IMR-90 (cell line): ENCODE measurements at regions not wholly inside any gene's neighbourhood (a gene's known extent, or its start where the extent isn't known, plus 50 kb on each side); places are given as distances from the start of the nearest gene placed in this dataset.

ENCODE experiments used
- ATAC-seq: fragments of 200-7000 bp; cut with Tn5 transposase; 2 replicates; pipeline ENCODE4 v1.9.1; 2020; ENCODE audit warnings: low read depth, mild to moderate bottlenecking, moderate library complexity
- BruUV-seq: library from RNA; stranded (reverse); fragments of 400-500 nt; replicated peaks from 2 replicates; lab custom pipeline; 2021; lab: Mats Ljungman, UMichigan
- CTCF ChIA-PET: fragments of 300-600 bp; formaldehyde crosslinking; extraction: SDS; loops from one replicate; lab custom pipeline; 2021; ENCODE audit warnings: antibody characterized with exemption; lab: Yijun Ruan, JAX
- POLR2A ChIA-PET: fragments of 300-600 bp; sonication (Branson Sonifier 250); formaldehyde crosslinking; loops from one replicate; lab custom pipeline; 2022; ENCODE audit warnings: antibody characterized with exemption; ENCODE audit not compliant: unreplicated experiment; lab: Charles Lee
- DNase-seq: peaks from one replicate; pipeline ENCODE4 v3.0.0; 2013
- H2AFZ ChIP-seq: replicated peaks from 2 replicates; pipeline ENCODE3; 2013; ENCODE audit warnings: low read length, mild to moderate bottlenecking; ENCODE audit not compliant: poor library complexity
- H2AK5ac ChIP-seq: 2 replicates; pipeline ENCODE4 v1.6.1; 2013; ENCODE audit warnings: low read depth, low read length, inconsistent platforms
- H2AK9ac ChIP-seq: replicated peaks from 2 replicates; pipeline ENCODE3; 2013; ENCODE audit warnings: mild to moderate bottlenecking, low read depth, low read length, moderate library complexity; ENCODE audit not compliant: poor library complexity
- H2BK120ac ChIP-seq: 2 replicates; pipeline ENCODE4 v1.6.1; 2013; ENCODE audit warnings: low read depth, low read length, inconsistent platforms
- H2BK15ac ChIP-seq: 3 replicates; pipeline ENCODE4 v1.6.1; 2013; ENCODE audit warnings: low read depth, low read length, inconsistent platforms
- H2BK20ac ChIP-seq: 2 replicates; pipeline ENCODE4 v1.6.1; 2013; ENCODE audit warnings: low read depth, mild to moderate bottlenecking, inconsistent platforms, low read length, moderate library complexity
- H2BK5ac ChIP-seq: 2 replicates; pipeline ENCODE4 v1.6.1; 2013; ENCODE audit warnings: mild to moderate bottlenecking, low read depth, low read length, inconsistent platforms; ENCODE audit not compliant: poor library complexity, severe bottlenecking
- H3K14ac ChIP-seq: replicated peaks from 2 replicates; pipeline ENCODE4 v1.6.1; 2013; ENCODE audit warnings: low read depth, low read length, inconsistent platforms
- H3K18ac ChIP-seq: 2 replicates; pipeline ENCODE4 v1.6.1; 2013; ENCODE audit warnings: low read depth, low read length, control low read depth
- H3K23ac ChIP-seq: 2 replicates; pipeline ENCODE4 v1.6.1; 2013; ENCODE audit warnings: low read depth, low read length, inconsistent platforms
- H3K27ac ChIP-seq: 2 replicates; pipeline ENCODE4 v1.5.1; 2013; ENCODE audit warnings: mild to moderate bottlenecking, control low read depth, low read length; ENCODE audit not compliant: insufficient read depth
- H3K27me3 ChIP-seq: 2 replicates; pipeline ENCODE4 v1.6.1; 2013; ENCODE audit warnings: low read length; ENCODE audit not compliant: control insufficient read depth, insufficient read depth
- H3K36me3 ChIP-seq: 2 replicates; pipeline ENCODE4 v1.6.1; 2013; ENCODE audit warnings: low read length, mixed read lengths; ENCODE audit not compliant: control insufficient read depth, insufficient read depth
- H3K4ac ChIP-seq: 2 replicates; pipeline ENCODE4 v1.6.1; 2013; ENCODE audit warnings: low read depth, low read length, inconsistent platforms
- H3K4me1 ChIP-seq: 2 replicates; pipeline ENCODE4 v1.6.1; 2013; ENCODE audit warnings: low read length, mixed read lengths; ENCODE audit not compliant: control insufficient read depth, insufficient read depth
- H3K4me2 ChIP-seq: 2 replicates; pipeline ENCODE4 v1.6.1; 2013; ENCODE audit warnings: low read depth, mild to moderate bottlenecking, control low read depth, low read length, moderate library complexity
- H3K4me3 ChIP-seq: 2 replicates; pipeline ENCODE4 v1.5.1; 2013; ENCODE audit warnings: low read depth, mild to moderate bottlenecking, control low read depth, low read length, moderate library complexity; ENCODE audit not compliant: insufficient read depth
- H3K56ac ChIP-seq: 2 replicates; pipeline ENCODE4 v1.6.1; 2013; ENCODE audit warnings: low read length, inconsistent platforms; ENCODE audit not compliant: insufficient read depth; ENCODE audit errors: extremely low read depth
- H3K79me1 ChIP-seq, 2 experiments: 2 replicates each; pipeline ENCODE4 v1.6.1; 2013; ENCODE audit warnings: low read length in 2 of 2, inconsistent platforms in 1 of 2, low read depth in 1 of 2
- H3K9ac ChIP-seq: 2 replicates; pipeline ENCODE4 v1.6.1; 2013; ENCODE audit warnings: low read depth, low read length, control low read depth
- H3K9me1 ChIP-seq: 2 replicates; pipeline ENCODE4 v1.6.1; 2013; ENCODE audit warnings: low read length, inconsistent platforms; ENCODE audit not compliant: insufficient read depth
- H3K9me3 ChIP-seq: 2 replicates; pipeline ENCODE4 v1.6.1; 2013; ENCODE audit warnings: low read length; ENCODE audit not compliant: control insufficient read depth, insufficient read depth
- H4K20me1 ChIP-seq: 2 replicates; pipeline ENCODE4 v1.6.1; 2013; ENCODE audit warnings: low read length, inconsistent platforms; ENCODE audit not compliant: insufficient read depth
- H4K5ac ChIP-seq: 2 replicates; pipeline ENCODE4 v1.6.1; 2013; ENCODE audit warnings: mild to moderate bottlenecking, low read depth, low read length, control low read depth
- H4K8ac ChIP-seq, 2 experiments: 2 replicates each; pipeline ENCODE4 v1.6.1; 2013; ENCODE audit warnings: low read depth in 2 of 2, low read length in 2 of 2, control low read depth in 1 of 2, inconsistent platforms in 1 of 2
- H4K91ac ChIP-seq: 2 replicates; pipeline ENCODE4 v1.6.1; 2013; ENCODE audit warnings: low read depth, low read length, inconsistent platforms; ENCODE audit not compliant: insufficient read depth
- BHLHE40 ChIP-seq: fragments of 150-350 bp; IDR thresholded peaks from 2 replicates; pipeline ENCODE4 v1.6.1; 2016; ENCODE audit warnings: mild to moderate bottlenecking, low read depth, low read length
- CEBPB ChIP-seq: IDR thresholded peaks from 2 replicates; pipeline ENCODE4 v1.6.1; 2012; ENCODE audit warnings: low read depth, low read length, improper control_type of control experiment
- CHD1 ChIP-seq: IDR thresholded peaks from 2 replicates; pipeline ENCODE4 v1.6.1; 2012; ENCODE audit warnings: low read depth, low read length, improper control_type of control experiment
- CTCF ChIP-seq: conservative IDR thresholded peaks from 2 replicates; pipeline ENCODE4 v1.5.1; 2012; ENCODE audit warnings: mild to moderate bottlenecking, low read depth, low read length, improper control_type of control experiment
- FOS ChIP-seq: fragments of 150-350 bp; IDR thresholded peaks from 2 replicates; pipeline ENCODE4 v1.6.1; 2016; ENCODE audit warnings: low read depth, low read length
- MAFK ChIP-seq: IDR thresholded peaks from 2 replicates; pipeline ENCODE4 v1.6.1; 2012; ENCODE audit warnings: low read depth, low read length, improper control_type of control experiment
- MXI1 ChIP-seq: IDR thresholded peaks from 2 replicates; pipeline ENCODE4 v1.6.1; 2012; ENCODE audit warnings: low read depth, mild to moderate bottlenecking, low read length, moderate library complexity, borderline replicate concordance
- NFE2L2 ChIP-seq: fragments of 150-350 bp; IDR thresholded peaks from 2 replicates; pipeline ENCODE4 v1.6.1; 2016; ENCODE audit warnings: low read depth, mild to moderate bottlenecking, low read length
- POLR2A ChIP-seq: IDR thresholded peaks from 2 replicates; pipeline ENCODE4 v1.6.1; 2012; ENCODE audit warnings: mild to moderate bottlenecking, low read depth, low read length
- RCOR1 ChIP-seq: IDR thresholded peaks from 2 replicates; pipeline ENCODE4 v1.6.1; 2012; ENCODE audit warnings: mild to moderate bottlenecking, low read length, improper control_type of control experiment; ENCODE audit not compliant: insufficient replicate concordance
- WGBS, 2 experiments: methylation state at CpG; one replicate each; pipeline versions ENCODE4 v1.1.5 to v1.1.7; 2013; ENCODE audit warnings: missing lambda C conversion rate in 2 of 2; ENCODE audit not compliant: insufficient read length in 1 of 2; ENCODE audit errors: extremely low coverage in 2 of 2; 5-methylcytosine and 5-hydroxymethylcytosine counted together
- dilution Hi-C: fragments of 300-500 bp; cut with HindIII; formaldehyde crosslinking; loops from one replicate; pipeline ENCODE4 v1.14.3; 2018; ENCODE audit warnings: low sequenced_read_pairs; ENCODE audit not compliant: unreplicated experiment
- in situ Hi-C: fragments of 300-500 bp; cut with MboI; formaldehyde crosslinking; loops from 3 replicates; pipeline ENCODE4 v1.14.3; 2019; ENCODE audit warnings: low sequenced_read_pairs, inconsistent platforms, mixed read lengths
- intact Hi-C: fragments of 100-400 bp; cut with micrococcal nuclease; formaldehyde crosslinking; loops from 2 replicates; pipeline ENCODE4 v1.10.0; 2022

GRCh38 chr17:13871261-13871660 is 198.0 kb upstream of the COX10 start:
- ChIA-PET CTCF (no interaction called here), POLR2A (no interaction called here)
- no peak overlapping the region for H2AK5ac ChIP-seq
- ATAC-seq (no peak), DNase-seq (no peak)
- H3K9ac ChIP-seq: no peak overlapping the region
- H4K5ac ChIP-seq: no peak overlapping the region
- H3K14ac ChIP-seq: no peak overlapping the region
- WGBS, 2 experiments: 94% methylated on average over 2 of the region's 4 CpGs; no CpG with 5 or more reads in 1 of the 2 experiments
- no peak overlapping the region for H3K4me2 ChIP-seq
- no peak overlapping the region for H2BK15ac ChIP-seq
- no peaks in the 10 kb centered on the region for H3K4me1 ChIP-seq
- no peak overlapping the region for H3K27ac ChIP-seq
- H3K79me1 ChIP-seq: no peaks in the 10 kb centered on the region
- H4K8ac ChIP-seq: no peak overlapping the region
- H3K4ac ChIP-seq: no peak overlapping the region
- no peaks in the 10 kb centered on the region for H3K9me1 ChIP-seq
- no peaks in the 10 kb centered on the region for H3K9me3 ChIP-seq
- H3K36me3 ChIP-seq: no peaks in the 10 kb centered on the region
- no peak overlapping the region for H4K91ac ChIP-seq
- no peak overlapping the region for H3K23ac ChIP-seq
- H3K4me3 ChIP-seq: no peak overlapping the region
- intact Hi-C loops (no loop called here), dilution Hi-C loops (no loop called here), in situ Hi-C loops (no loop called here)
- H3K18ac ChIP-seq: no peak overlapping the region
- no peak overlapping the region for H2AK9ac ChIP-seq
- no peak overlapping the region for H2BK20ac ChIP-seq
- no peak for TF ChIP-seq FOS
- no peak for TF ChIP-seq MXI1
- TF ChIP-seq CTCF: no peak
- no peak for TF ChIP-seq POLR2A
- no peak for TF ChIP-seq MAFK
- no peak for TF ChIP-seq RCOR1
- no peak for TF ChIP-seq CHD1
- no peak for TF ChIP-seq BHLHE40
- TF ChIP-seq CEBPB: no peak
- no peak for TF ChIP-seq NFE2L2
- H2BK5ac ChIP-seq: no peak overlapping the region
- peaks cover 2% of the 10 kb centered on the region for H3K27me3 ChIP-seq
- H2AFZ ChIP-seq: no peak overlapping the region
- no peak overlapping the region for H3K56ac ChIP-seq
- no peaks in the 10 kb centered on the region for H4K20me1 ChIP-seq
- no TSS peak for BruUV-seq
- H2BK120ac ChIP-seq: no peak overlapping the region
